ENCODE measurements at regions not wholly inside any gene's neighbourhood (a gene's known extent, or its start where the extent isn't known, plus 50 kb on each side); places are given as distances from the start of the nearest gene placed in this dataset.
"Not testable (repeated sequence)": the region's sequence is repeated elsewhere in the genome, so short reads cannot be mapped to it uniquely, and the experiment has no call there.

- DNase-seq (ENCODE audit: low spot score): peak; percentile 36
These were observed 258.4 kb downstream of the MAP2K6 start for GRCh38 chr17:69672924-69673323.

GRCh38 chr17:69677130-69677529, 262.6 kb downstream of the MAP2K6 start:
- DNase-seq (ENCODE audit: low spot score): no peak

- DNase-seq (ENCODE audit: low spot score): no peak
These were observed 263.7 kb downstream of the MAP2K6 start for GRCh38 chr17:69678206-69678605.

- no peak for DNase-seq (ENCODE audit: low spot score)
These were observed 265.3 kb downstream of the MAP2K6 start for GRCh38 chr17:69679829-69680228.

- DNase-seq (ENCODE audit: low spot score): no peak
These were observed 269.8 kb downstream of the MAP2K6 start for GRCh38 chr17:69684251-69684650.

DNA sequence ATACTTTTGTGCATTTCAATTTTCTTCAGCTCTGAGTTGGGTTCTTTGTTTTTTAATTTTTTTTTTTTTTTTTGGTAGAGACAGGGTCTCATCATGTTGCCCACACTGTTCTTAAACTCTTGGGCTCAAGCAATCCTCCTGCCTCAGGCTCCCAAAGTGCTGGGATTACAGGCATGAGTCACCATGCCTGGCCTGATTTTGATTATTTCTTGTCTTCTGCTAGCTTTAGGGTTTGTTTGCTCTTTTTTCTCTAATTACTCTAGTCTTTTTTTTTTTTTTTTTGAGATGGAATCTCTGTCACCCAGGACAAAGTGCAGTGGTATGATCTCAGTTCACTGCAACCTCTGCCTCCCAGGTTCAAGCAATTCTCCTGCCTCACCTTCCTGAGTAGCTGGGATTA, 270.7 kb downstream of the MAP2K6 start:
- DNase-seq (ENCODE audit: low spot score): not testable (repeated sequence)

GRCh38 chr17:69690531-69690930, 276.0 kb downstream of the MAP2K6 start:
- DNase-seq (ENCODE audit: low spot score): no peak

DNA sequence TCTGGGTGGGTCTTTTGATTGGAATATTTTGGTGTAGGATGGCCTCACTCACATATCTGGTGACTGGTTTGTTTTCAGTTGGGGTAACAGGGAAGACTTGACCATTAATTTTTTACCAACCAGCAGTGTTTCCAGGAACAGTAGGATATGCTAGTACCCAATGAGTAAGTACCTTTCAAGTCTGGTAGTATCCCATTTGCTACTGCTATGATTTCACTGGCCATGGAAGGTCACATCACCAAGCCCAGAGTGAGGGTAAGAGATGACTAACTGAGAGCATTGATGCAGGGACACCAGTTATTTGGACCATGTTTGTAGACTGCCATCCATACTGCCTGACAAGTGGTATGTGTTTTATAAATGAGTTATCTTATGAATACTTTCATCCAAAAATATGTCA, 277.7 kb downstream of the MAP2K6 start:
- no peak for DNase-seq (ENCODE audit: low spot score)

- no peak for DNase-seq (ENCODE audit: low spot score)
These were observed 281.1 kb downstream of the MAP2K6 start for GRCh38 chr17:69695646-69696045.

GRCh38 chr17:69696650-69697049, 282.2 kb downstream of the MAP2K6 start:
- peak; percentile 6 for DNase-seq (ENCODE audit: low spot score)

DNA sequence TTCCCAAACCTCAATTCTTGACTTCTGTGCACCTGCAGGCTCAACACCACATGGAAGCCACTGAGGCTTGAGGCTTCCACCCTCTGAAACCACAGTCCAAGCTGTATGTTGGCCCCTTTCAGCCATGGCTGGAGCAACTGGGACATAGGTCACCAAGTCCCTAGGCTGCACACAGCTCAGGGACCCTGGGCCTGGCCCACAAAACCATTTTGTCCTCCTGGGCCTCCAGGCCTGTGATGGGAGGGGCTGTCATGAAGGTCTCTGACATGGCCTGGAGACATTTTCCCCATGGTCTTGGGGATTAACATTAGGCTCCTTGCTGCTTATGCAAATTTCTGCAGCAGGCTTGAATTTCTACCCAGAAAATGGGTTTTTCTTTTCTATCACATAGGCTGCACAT, 283.9 kb downstream of the MAP2K6 start:
- DNase-seq (ENCODE audit: low spot score): not testable (repeated sequence)

DNA sequence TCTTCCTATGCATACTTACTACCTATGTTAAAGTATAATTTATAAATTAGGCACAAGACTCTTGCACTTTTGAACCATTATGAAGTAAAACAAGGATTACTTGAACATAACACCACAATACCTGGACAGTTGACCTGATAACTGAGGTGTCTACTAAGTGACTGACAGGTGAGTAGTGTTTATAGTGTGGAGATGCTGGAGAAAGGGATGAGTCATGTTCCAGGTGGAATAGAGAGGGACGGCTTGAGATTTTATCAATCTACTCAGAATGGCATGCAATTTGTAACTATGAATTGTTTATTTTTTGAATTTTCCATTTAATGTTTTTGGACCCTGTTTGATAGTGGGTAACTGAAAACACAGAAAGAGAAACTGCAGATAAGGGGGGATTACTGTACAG, 287.6 kb downstream of the MAP2K6 start:
- DNase-seq (ENCODE audit: low spot score): no peak

DNA sequence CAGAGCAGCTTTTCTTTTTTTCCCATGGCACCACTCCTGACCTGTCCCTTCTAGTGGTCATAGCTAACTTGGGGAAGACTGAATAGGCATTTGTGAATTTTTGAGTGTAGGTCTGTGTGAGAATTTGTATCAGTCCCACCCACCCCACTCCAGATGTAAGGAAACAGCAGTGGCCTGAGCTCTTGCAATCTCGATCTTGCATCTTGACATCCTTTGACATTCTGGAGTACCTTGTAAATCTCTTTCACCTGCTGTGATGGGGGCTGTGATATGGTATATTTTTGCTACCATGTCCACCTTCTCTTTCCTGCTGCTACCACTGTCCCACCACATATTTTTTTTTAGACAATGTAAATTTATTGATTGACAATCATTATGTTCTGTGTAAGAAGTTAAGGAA, 289.3 kb downstream of the MAP2K6 start:
- no peak for DNase-seq (ENCODE audit: low spot score)

DNA sequence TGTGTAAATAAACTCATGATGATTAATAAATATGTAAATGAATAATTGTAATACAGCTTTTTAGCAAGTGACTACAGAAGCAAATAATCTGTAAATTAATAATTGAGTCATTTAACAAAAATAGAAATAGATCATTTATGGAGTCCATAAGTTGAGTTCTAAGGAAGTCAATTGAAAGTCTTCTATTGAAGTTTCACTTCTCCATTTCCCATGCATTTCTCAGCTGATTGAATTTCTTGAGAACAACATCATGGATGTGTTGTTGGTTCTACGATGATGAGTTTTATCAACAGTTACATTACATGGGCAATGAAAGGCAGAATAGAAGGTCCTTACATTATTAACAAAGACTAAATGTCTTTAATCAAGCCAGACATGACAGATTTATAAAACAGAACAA, 290.4 kb downstream of the MAP2K6 start:
- DNase-seq (ENCODE audit: low spot score): no peak

DNA sequence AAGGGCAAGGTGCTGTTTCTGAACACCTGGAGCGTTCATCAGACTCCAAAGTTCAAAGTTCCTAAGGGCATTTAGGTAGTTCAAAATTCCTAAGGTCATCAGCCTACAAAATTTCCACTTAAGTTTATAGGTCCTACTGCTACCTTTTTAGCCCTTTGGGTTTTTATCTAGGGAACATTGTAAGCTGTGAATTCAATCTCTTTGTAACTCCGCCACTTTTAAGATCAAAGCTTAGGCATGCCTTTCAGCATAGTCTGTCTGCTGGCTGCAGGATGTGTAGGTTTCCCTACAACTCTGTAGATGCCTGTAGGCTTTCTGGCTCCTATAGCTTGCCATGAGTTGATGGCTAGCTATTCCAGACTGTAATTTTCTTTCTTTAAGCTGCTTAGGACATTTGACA, 291.6 kb downstream of the MAP2K6 start:
- no peak for DNase-seq (ENCODE audit: low spot score)

DNA sequence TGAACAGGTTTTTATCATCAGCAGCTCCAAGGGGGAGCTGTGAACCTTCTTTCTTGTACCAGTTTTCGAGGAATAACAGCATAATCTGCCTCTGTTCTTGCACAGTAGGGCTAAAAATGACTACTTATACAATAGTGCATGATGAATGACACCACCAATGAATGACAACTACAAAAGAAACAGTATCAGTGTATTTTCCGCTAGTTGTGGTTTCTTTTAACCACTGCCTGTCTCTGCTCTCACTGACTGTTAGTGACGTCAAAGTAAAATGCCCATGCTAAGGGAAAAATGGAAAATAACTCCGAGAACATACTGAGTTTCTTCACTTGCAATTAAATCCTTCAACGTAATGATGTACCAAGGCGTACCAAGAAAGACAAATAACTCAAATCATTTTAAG, 294.9 kb downstream of the MAP2K6 start:
- no peak for DNase-seq (ENCODE audit: low spot score)

- no peak for DNase-seq (ENCODE audit: low spot score)
These were observed 296.4 kb downstream of the MAP2K6 start for GRCh38 chr17:69710926-69711325.

GRCh38 chr17:69711541-69711940, 297.0 kb downstream of the MAP2K6 start:
- no peak for DNase-seq (ENCODE audit: low spot score)

DNA sequence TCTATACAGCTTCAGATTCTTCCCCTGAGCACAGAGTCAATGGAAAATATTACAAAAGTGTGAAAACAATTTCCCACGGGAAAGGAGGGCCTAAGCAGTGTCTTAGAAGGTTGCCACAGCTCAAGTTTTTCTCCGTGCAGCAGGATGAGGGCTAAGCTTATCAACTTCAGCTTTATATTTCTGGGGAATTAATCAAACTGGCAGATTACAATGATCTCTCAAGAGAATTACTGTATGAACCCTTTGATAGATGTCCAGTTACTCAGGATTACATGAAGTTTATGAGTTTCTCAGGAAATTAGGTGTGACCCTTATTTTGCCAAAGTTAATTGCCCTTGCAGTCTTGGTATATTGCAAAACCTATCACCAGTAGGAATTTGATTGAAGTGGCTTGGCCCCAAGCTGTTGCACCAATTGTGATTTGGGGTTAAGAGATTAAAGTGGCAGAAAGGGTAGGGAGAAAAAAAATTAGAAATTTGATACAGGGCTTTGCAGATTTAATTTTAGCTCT, 298.4 kb downstream of the MAP2K6 start:
- DNase-seq (ENCODE audit: low spot score): no peak

GRCh38 chr17:69713815-69714214, 299.3 kb downstream of the MAP2K6 start:
- DNase-seq (ENCODE audit: low spot score): no peak

GRCh38 chr17:69714669-69715068, 300.2 kb downstream of the MAP2K6 start:
- no peak for DNase-seq (ENCODE audit: low spot score)

- no peak for DNase-seq (ENCODE audit: low spot score)
These were observed 301.2 kb downstream of the MAP2K6 start for GRCh38 chr17:69715656-69716055.

- peak; percentile 38 for DNase-seq (ENCODE audit: low spot score)
These were observed 302.1 kb downstream of the MAP2K6 start for GRCh38 chr17:69716556-69716955.

DNA sequence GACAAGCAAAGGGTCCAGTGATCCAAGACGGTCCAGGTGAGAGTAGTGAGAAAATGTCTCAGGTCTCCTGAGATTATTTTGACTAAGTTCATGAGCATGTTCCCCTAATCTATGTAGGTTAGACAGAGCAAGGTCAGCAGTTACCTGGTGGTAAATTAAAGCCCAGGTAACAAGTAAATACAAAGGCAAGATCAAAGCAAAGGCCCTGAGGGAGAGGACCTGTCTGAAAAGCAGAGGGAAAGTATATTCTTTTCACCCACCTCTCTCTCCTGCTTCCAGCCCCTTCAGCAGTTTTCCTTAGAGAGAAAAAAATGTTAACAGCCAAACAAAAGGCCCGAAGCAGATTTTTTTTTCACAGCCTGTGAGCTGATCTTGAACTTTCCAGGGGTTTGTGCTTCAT, 302.7 kb downstream of the MAP2K6 start:
- DNase-seq (ENCODE audit: low spot score): no peak

DNA sequence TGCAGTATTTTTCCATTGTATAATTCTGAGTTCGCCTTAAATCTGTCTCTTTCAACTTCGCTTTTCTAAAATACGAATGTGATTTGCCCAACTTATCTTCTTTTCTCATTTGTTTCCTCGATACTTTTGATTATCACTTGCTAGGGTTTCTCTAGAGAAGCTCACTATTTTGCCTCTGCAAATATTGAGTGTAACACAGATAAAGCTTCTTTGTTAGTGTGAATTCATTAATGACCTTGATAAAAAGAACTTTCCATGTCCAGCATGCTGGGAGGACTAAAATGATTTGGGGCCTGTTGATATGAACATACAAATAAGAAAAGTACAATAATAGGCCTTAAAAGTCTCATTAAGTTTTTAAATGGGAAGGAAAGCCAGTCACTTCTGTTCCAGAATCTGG, 303.3 kb downstream of the MAP2K6 start:
- no peak for DNase-seq (ENCODE audit: low spot score)

Measured in AG08396 (cell line).